Tibial artery (tissue), 4 donors: ENCODE measurements at regions not wholly inside any gene's neighbourhood (a gene's known extent, or its start where the extent isn't known, plus 50 kb on each side); places are given as distances from the start of the nearest gene placed in this dataset.

Experiments
- DNase-seq, 2 donors: peaks; one replicate each; pipeline ENCODE4 v3.0.0-alpha.2; 2019
- H3K27ac ChIP-seq, 2 donors: fragments of 200-600 bp; sonication (generic) in 1 of 2; 1 replicate in 1 of 2; 2 replicates in 1 of 2; pipeline ENCODE4 v1.5.1; 2018 to 2019; ENCODE audit warnings: mild to moderate bottlenecking in 1 of 2
- H3K27me3 ChIP-seq, 2 donors: fragments of 200-600 bp; sonication (generic) in 1 of 2; one replicate each; pipeline versions ENCODE4 v1.5.1 to v1.6.0; 2016 to 2019
- H3K36me3 ChIP-seq, 3 donors: fragments of 200-600 bp; sonication (generic) in 2 of 3; one replicate each; pipeline ENCODE4 v1.5.1; 2016 to 2019; ENCODE audit warnings: mild to moderate bottlenecking in 2 of 3
- H3K4me1 ChIP-seq, 4 donors: fragments of 200-600 bp; sonication (generic) in 2 of 4; 1 replicate in 3 of 4; 2 replicates in 1 of 4; pipeline ENCODE4 v1.5.1; 2016 to 2019
- H3K4me3 ChIP-seq, 2 donors: fragments of 200-600 bp; sonication (generic) in 1 of 2; 1 replicate in 1 of 2; 2 replicates in 1 of 2; pipeline ENCODE4 v1.5.1; 2018 to 2019; ENCODE audit warnings: mild to moderate bottlenecking in 2 of 2
- H3K9me3 ChIP-seq, 3 donors: fragments of 200-600 bp; sonication (generic) in 1 of 3; one replicate each; pipeline ENCODE4 v1.5.1; 2016 to 2019
- CTCF ChIP-seq, 2 experiments: fragments of 200-600 bp in 1 of 2; fragments of 450-650 bp in 1 of 2; IDR thresholded peaks; one replicate each; pipeline ENCODE4 v1.5.1; 2017 to 2019; ENCODE audit warnings: antibody characterized with exemption in 2 of 2, mild to moderate bottlenecking in 1 of 2, moderate library complexity in 1 of 2
- intact Hi-C: fragments of 100-400 bp; cut with DNase I; formaldehyde crosslinking; loops from one replicate; pipeline ENCODE4 v1.15.0; 2023; ENCODE audit warnings: low total_unique reads

GRCh38 chr15:79598639-79599038 is 166.5 kb downstream of the MINAR1 start:
- Histone ChIP-seq H3K4me1 (no peaks in the 10 kb centered on the region), H3K27ac (no peak overlapping the region), H3K27me3 (peaks cover 0 to 7% of the 10 kb centered on the region in 2 donors), H3K36me3 (no peaks in the 10 kb centered on the region), H3K9me3 (no peaks in the 10 kb centered on the region), H3K4me3 (no peak overlapping the region)
- intact Hi-C loops = no loop called here
- DNase-seq = no peak
- no peak for TF ChIP-seq CTCF (IDR thresholded peaks at IDR 0.05)

DNA sequence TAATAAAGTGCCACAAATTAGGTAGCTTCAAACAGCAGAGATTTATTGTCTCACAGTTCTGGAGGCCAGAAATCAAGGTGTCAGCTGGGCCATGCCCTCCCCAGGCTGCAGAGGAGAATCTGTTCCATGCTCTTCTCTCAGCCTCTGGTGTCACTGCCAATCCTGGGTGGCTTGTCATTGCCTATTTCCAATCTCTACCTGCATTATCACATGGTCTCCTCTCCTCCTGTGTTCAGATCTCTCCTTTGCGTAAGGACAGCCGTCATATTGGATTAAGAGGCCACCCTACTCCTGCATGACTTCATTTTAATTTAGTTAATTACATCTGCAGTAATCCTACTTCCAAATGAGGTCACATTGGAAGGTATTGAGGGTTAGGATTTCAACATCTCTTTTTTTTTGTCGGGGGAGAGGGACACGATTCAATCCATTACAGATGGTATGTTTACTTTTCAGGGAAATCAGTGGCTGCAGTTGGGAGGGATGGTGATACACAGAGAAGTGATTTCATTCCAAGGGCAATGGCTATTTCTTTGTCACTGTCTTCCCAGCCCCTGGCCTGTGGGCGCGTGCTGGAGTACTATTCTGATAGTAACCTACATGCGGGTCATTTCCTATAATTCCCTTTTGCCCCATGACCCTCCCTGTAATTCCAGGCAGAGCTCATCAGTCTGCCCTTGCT is 169.4 kb downstream of the MINAR1 start:
- H3K4me1 ChIP-seq = no peaks in the 10 kb centered on the region
- no peak for TF ChIP-seq CTCF (IDR thresholded peaks at IDR 0.05)
- intact Hi-C loops = no loop called here
- no peak overlapping the region for H3K27ac ChIP-seq
- H3K36me3 ChIP-seq = no peaks in the 10 kb centered on the region
- no peak for DNase-seq
- peaks cover 0 to 6% of the 10 kb centered on the region in 2 donors for H3K27me3 ChIP-seq
- no peak overlapping the region for H3K4me3 ChIP-seq
- H3K9me3 ChIP-seq = no peaks in the 10 kb centered on the region

- no peaks in the 10 kb centered on the region for H3K4me1 ChIP-seq
- TF ChIP-seq CTCF (IDR thresholded peaks at IDR 0.05) = no peak
- no peaks in the 10 kb centered on the region for H3K9me3 ChIP-seq
- no peak overlapping the region for H3K4me3 ChIP-seq
- H3K27ac ChIP-seq = no peak overlapping the region
- intact Hi-C loops = no loop called here
- peaks cover 0 to 6% of the 10 kb centered on the region in 2 donors for H3K27me3 ChIP-seq
- DNase-seq = no peak
- no peaks in the 10 kb centered on the region for H3K36me3 ChIP-seq
Observed at GRCh38 chr15:79602180-79602579, 170.0 kb downstream of the MINAR1 start.

GRCh38 chr15:79602731-79603130 is 170.6 kb downstream of the MINAR1 start:
- no peak overlapping the region for H3K4me3 ChIP-seq
- TF ChIP-seq CTCF (IDR thresholded peaks at IDR 0.05) = no peak
- intact Hi-C loops = no loop called here
- peaks cover 0 to 6% of the 10 kb centered on the region in 2 donors for H3K27me3 ChIP-seq
- no peaks in the 10 kb centered on the region for H3K4me1 ChIP-seq
- no peaks in the 10 kb centered on the region for H3K9me3 ChIP-seq
- no peak for DNase-seq
- no peaks in the 10 kb centered on the region for H3K36me3 ChIP-seq
- H3K27ac ChIP-seq = no peak overlapping the region

DNA sequence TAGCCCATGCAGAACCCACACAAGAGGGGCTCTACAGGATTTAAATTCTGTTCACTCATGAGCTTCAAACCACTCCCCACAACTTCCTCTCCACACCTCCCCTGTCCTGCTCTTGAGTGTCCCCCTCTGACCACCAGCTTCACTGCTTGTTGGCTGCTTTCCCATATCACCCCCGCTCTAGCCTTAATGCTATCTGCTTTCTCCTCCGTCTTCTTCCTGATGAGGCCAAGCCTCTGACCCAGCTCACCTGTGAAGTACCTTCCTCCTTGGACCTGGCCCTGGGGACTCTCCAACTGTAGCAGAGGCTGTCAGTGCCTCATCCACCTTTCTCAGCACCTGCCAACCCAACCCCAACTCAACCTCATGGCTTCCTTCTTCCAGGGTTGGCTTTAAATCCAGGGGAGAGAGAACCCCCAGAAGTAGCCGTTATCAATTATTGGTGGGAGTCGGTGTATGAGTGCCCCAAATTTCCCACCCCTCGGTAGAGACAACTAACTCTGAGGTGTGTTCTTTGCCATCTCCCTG is 174.8 kb downstream of the MINAR1 start:
- no peak for TF ChIP-seq CTCF (IDR thresholded peaks at IDR 0.05)
- H3K36me3 ChIP-seq = no peaks in the 10 kb centered on the region
- DNase-seq = no peak

More for the DNA sequence above, 174.8 kb downstream of the MINAR1 start:
- intact Hi-C loops = no loop called here
- Histone ChIP-seq H3K9me3 (no peaks in the 10 kb centered on the region), H3K4me1 (no peaks in the 10 kb centered on the region), H3K27ac (no peak overlapping the region), H3K27me3 (peaks cover 0 to 4% of the 10 kb centered on the region in 2 donors), H3K4me3 (no peak overlapping the region)
